GM12892 (cell line): ENCODE measurements at regions not wholly inside any gene's neighbourhood (a gene's known extent, or its start where the extent isn't known, plus 50 kb on each side); places are given as distances from the start of the nearest gene placed in this dataset.

Experiments
- POLR2A ChIP-seq: IDR thresholded peaks from 2 replicates; pipeline ENCODE4 v1.6.1; 2011; ENCODE audit warnings: low read depth, low read length, control low read depth
- POLR2AphosphoS5 ChIP-seq: IDR thresholded peaks from 2 replicates; pipeline ENCODE4 v1.6.1; 2011; ENCODE audit warnings: low read depth, low read length, control low read depth
- TAF1 ChIP-seq: IDR thresholded peaks from 2 replicates; pipeline ENCODE4 v1.6.1; 2011; ENCODE audit warnings: low read depth, mild to moderate bottlenecking, control low read depth, low read length, borderline replicate concordance

DNA sequence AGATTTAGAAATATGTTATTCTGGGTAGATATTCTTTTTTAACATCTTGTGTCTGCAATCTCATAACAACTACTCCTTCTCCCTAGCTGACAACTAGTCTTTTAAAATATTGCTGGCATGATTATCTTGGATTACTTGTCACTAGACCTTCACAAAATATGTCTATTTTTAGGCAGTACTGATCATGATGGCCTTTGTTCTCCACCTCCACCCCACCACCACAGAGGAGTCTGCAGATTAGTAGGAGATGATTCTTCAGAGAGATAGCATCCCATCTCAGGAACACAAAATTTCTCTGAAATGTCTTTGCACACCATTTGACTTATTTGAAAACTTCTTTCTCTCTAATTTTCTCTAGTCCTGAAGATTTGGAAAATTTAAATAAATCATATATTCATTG is 338.1 kb upstream of the SPHKAP start:
- TF ChIP-seq POLR2A (no peak), POLR2AphosphoS5 (no peak), TAF1 (no peak)
